Prostate gland (tissue), 2 donors: ENCODE measurements at regions not wholly inside any gene's neighbourhood (a gene's known extent, or its start where the extent isn't known, plus 50 kb on each side); places are given as distances from the start of the nearest gene placed in this dataset.

Source experiments
- DNase-seq: peaks from one replicate; pipeline ENCODE4 v3.0.0-alpha.2; 2019; ENCODE audit warnings: low spot score
- H3K27ac ChIP-seq, 2 donors: fragments of 200-600 bp; sonication (generic); 2 replicates each; pipeline ENCODE4 v1.5.1; 2017 to 2019
- H3K27me3 ChIP-seq: fragments of 200-600 bp; sonication (generic); replicated peaks from 2 replicates; pipeline ENCODE4 v1.5.1; 2019; ENCODE audit not compliant: insufficient read depth
- H3K36me3 ChIP-seq, 2 donors: fragments of 200-600 bp; sonication (generic); 1 replicate in 1 of 2; 2 replicates in 1 of 2; pipeline versions ENCODE4 v1.5.1 to v1.8.1; 2017 to 2019
- H3K4me1 ChIP-seq: fragments of 200-600 bp; sonication (generic); replicated peaks from 2 replicates; pipeline ENCODE4 v1.5.1; 2019
- H3K4me3 ChIP-seq, 2 donors: fragments of 200-600 bp; sonication (generic); 2 replicates each; pipeline ENCODE4 v1.5.1; 2017 to 2019
- H3K9me3 ChIP-seq: fragments of 200-600 bp; sonication (generic); 2 replicates; pipeline ENCODE4 v1.5.1; 2017
- POLR2A ChIP-seq: fragments of 450-650 bp; IDR thresholded peaks from one replicate; pipeline ENCODE4 v1.6.1; 2016; ENCODE audit warnings: antibody characterized with exemption, mild to moderate bottlenecking
- POLR2AphosphoS5 ChIP-seq: sonication (generic); formaldehyde crosslinking; IDR thresholded peaks from one replicate; pipeline ENCODE4 v1.6.1; 2017; ENCODE audit warnings: antibody characterized with exemption
- WGBS: methylation state at CpG from one replicate; pipeline ENCODE4 v1.1.5; 2018; 5-methylcytosine and 5-hydroxymethylcytosine counted together
- intact Hi-C: fragments of 100-400 bp; cut with DNase I; formaldehyde crosslinking; loops from one replicate; pipeline ENCODE4 v1.14.2; 2022
- TF ChIP-seq, protein P1 (sequence below), 4 experiments: fragments of 200-600 bp in 2 of 4; fragments of 450-650 bp in 2 of 4; sonication (generic) in 2 of 4; IDR thresholded peaks; 1 replicate in 3 of 4; 2 replicates in 1 of 4; pipeline ENCODE4 v1.5.1; 2016 to 2019; ENCODE audit warnings: antibody characterized with exemption in 4 of 4, mild to moderate bottlenecking in 2 of 4, moderate library complexity in 2 of 4

DNA sequence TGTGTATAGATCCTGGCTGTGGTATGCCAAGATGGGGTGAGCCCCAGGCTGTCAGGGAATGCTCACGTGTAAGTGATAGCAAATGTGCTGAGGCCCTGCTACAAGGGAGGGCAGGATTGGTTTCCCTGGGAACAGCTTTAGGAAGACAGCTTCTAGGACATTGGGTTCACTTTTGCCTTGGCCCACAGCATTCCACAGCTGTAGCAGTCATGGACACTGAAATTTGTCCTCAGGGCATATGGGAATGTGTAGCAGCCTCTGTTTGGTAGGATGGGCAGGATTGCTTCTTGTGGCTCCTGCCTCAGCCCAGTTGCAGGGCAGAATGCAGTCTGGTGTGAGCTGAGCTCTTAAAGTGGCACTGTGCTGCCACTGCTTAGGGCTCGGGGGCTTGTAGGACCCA lies 1061.7 kb upstream of the WWC1 start:
- 94% methylated on average over 2 of the region's 2 CpGs for WGBS
- H3K27ac ChIP-seq, result no peak overlapping the region
- intact Hi-C loops, result no loop called here
- no peak overlapping the region for H3K4me3 ChIP-seq
- H3K27me3 ChIP-seq, result no peaks in the 10 kb centered on the region
- DNase-seq, result no peak
- TF ChIP-seq POLR2AphosphoS5 (no peak), POLR2A (no peak)
- TF ChIP-seq, protein P1, sequence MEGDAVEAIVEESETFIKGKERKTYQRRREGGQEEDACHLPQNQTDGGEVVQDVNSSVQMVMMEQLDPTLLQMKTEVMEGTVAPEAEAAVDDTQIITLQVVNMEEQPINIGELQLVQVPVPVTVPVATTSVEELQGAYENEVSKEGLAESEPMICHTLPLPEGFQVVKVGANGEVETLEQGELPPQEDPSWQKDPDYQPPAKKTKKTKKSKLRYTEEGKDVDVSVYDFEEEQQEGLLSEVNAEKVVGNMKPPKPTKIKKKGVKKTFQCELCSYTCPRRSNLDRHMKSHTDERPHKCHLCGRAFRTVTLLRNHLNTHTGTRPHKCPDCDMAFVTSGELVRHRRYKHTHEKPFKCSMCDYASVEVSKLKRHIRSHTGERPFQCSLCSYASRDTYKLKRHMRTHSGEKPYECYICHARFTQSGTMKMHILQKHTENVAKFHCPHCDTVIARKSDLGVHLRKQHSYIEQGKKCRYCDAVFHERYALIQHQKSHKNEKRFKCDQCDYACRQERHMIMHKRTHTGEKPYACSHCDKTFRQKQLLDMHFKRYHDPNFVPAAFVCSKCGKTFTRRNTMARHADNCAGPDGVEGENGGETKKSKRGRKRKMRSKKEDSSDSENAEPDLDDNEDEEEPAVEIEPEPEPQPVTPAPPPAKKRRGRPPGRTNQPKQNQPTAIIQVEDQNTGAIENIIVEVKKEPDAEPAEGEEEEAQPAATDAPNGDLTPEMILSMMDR (IDR thresholded peaks at IDR 0.05), result no peak
- H3K36me3 ChIP-seq, result no peaks in the 10 kb centered on the region
- no peaks in the 10 kb centered on the region for H3K4me1 ChIP-seq
- no peaks in the 10 kb centered on the region for H3K9me3 ChIP-seq

DNA sequence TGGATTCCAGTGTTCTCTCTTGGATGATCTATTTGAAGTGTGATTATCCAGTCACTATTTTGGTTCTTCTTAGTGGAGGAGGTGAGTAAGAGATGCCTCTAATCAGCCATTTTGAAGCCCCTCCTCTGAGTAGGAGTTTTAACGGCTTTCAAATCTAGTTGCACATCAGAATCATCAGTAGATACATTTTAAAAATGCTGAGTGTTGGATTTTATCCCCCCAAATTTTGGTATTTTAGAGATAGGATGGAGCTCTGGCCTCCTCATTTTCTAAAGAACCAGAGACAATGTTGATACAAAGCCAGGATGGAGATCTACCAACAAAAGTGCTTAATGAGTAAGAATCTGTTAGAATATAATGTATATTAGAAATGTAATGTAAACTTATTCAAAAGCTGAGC lies 1061.0 kb upstream of the WWC1 start:
- WGBS, result 97% methylated on average over 1 of the region's 1 CpG

DNA sequence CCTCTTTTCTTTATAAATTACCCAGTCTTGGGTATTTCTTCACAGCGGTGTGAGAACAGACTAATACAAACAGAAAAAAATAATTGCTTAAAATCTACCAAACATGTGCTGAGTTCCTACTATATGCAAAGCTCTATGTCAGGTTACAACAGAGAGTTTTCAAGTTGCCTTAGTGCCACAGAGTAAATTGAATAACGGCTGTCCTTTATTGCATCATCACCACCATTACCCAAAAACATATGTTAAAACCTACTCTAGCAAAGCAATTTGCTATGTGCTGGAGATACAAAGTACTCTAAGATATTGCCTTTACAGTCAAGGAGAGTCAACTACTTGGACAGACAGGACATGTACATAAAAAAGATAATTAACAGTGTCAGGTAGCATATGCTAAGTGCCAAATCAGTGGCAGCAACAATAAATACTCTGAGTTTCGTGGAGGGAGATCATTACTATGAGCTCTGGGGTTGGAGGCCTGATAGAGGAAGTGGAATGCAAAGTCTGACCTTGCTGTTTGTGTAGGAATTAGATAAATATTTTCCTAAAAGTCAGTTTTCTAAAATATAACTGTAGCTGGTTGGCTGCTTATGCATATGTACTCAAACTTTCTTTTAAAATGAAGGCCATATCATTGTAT lies 1058.7 kb upstream of the WWC1 start:
- Histone ChIP-seq H3K9me3 (no peaks in the 10 kb centered on the region), H3K4me1 (no peaks in the 10 kb centered on the region), H3K36me3 (no peaks in the 10 kb centered on the region), H3K4me3 (no peak overlapping the region), H3K27me3 (no peaks in the 10 kb centered on the region), H3K27ac (no peak overlapping the region)
- TF ChIP-seq, protein P1 (IDR thresholded peaks at IDR 0.05), result no peak
- no peak for TF ChIP-seq POLR2AphosphoS5
- TF ChIP-seq POLR2A, result no peak
- WGBS, result 78% methylated on average over 3 of the region's 3 CpGs
- DNase-seq, result no peak
- intact Hi-C loops, result no loop called here

More for the DNA sequence above, 1061.0 kb upstream of the WWC1 start:
- intact Hi-C loops, result no loop called here
- Histone ChIP-seq H3K27me3 (no peaks in the 10 kb centered on the region), H3K4me3 (no peak overlapping the region), H3K36me3 (no peaks in the 10 kb centered on the region), H3K27ac (no peak overlapping the region), H3K4me1 (no peaks in the 10 kb centered on the region), H3K9me3 (no peaks in the 10 kb centered on the region)
- TF ChIP-seq, protein P1 (IDR thresholded peaks at IDR 0.05), result no peak
- TF ChIP-seq POLR2AphosphoS5 (no peak), POLR2A (no peak)
- DNase-seq, result no peak

GRCh38 chr5:167233507-167234220 lies 1057.8 kb upstream of the WWC1 start:
- Histone ChIP-seq H3K36me3 (no peaks in the 10 kb centered on the region), H3K4me1 (no peaks in the 10 kb centered on the region), H3K27ac (no peak overlapping the region), H3K27me3 (no peaks in the 10 kb centered on the region), H3K4me3 (no peak overlapping the region), H3K9me3 (no peaks in the 10 kb centered on the region)
- TF ChIP-seq POLR2AphosphoS5 (no peak), POLR2A (no peak)
- TF ChIP-seq, protein P1 (IDR thresholded peaks at IDR 0.05), result no peak
- DNase-seq, result no peak
- intact Hi-C loops, result no loop called here
- WGBS, result 56% methylated on average over 3 of the region's 3 CpGs
